CD14-positive monocyte (primary cell): ENCODE measurements at regions not wholly inside any gene's neighbourhood (a gene's known extent, or its start where the extent isn't known, plus 50 kb on each side); places are given as distances from the start of the nearest gene placed in this dataset.

Experiments
- DNase-seq, 3 donors: peaks; one replicate each; pipeline ENCODE4 v3.0.0-alpha.2; 2011 to 2022
- H2AFZ ChIP-seq: 2 replicates; pipeline ENCODE4 v1.6.0; 2012; ENCODE audit warnings: mild to moderate bottlenecking, low read depth, low read length, inconsistent platforms; ENCODE audit not compliant: insufficient read depth, poor library complexity, severe bottlenecking
- H3K27ac ChIP-seq, 2 donors: 1 replicate in 1 of 2; 2 replicates in 1 of 2; pipeline ENCODE4 v1.5.1; 2012 to 2013; ENCODE audit warnings: low read length in 2 of 2, control low read depth in 1 of 2, inconsistent platforms in 1 of 2, low read depth in 1 of 2, mild to moderate bottlenecking in 1 of 2
- H3K27me3 ChIP-seq, 2 donors: one replicate each; pipeline versions ENCODE4 v1.6.0 to v1.6.1; 2011 to 2013; ENCODE audit warnings: low read length in 2 of 2; ENCODE audit not compliant: control insufficient read depth in 2 of 2, insufficient read depth in 2 of 2
- H3K36me3 ChIP-seq, 2 donors: replicated peaks in 1 of 2; 1 replicate in 1 of 2; 2 replicates in 1 of 2; pipeline versions ENCODE4 v1.5.1 to v1.6.1; 2012 to 2013; ENCODE audit warnings: low read length in 2 of 2, control low read depth in 1 of 2, inconsistent platforms in 1 of 2, mild to moderate bottlenecking in 1 of 2; ENCODE audit not compliant: insufficient read depth in 2 of 2, control insufficient read depth in 1 of 2
- H3K4me1 ChIP-seq, 2 donors: 1 replicate in 1 of 2; 2 replicates in 1 of 2; pipeline versions ENCODE4 v1.5.1 to v1.6.1; 2012 to 2013; ENCODE audit warnings: low read length in 2 of 2, control low read depth in 1 of 2, inconsistent platforms in 1 of 2, mild to moderate bottlenecking in 1 of 2, moderate library complexity in 1 of 2; ENCODE audit not compliant: insufficient read depth in 2 of 2, control insufficient read depth in 1 of 2
- H3K4me2 ChIP-seq: replicated peaks from 2 replicates; pipeline ENCODE3; 2012; ENCODE audit warnings: low read length, moderate library complexity, mild to moderate bottlenecking; ENCODE audit not compliant: poor library complexity, severe bottlenecking; ENCODE audit errors: extremely low read depth
- H3K4me3 ChIP-seq, 3 experiments: fragments of 200-600 bp in 1 of 3; sonication (generic) in 1 of 3; replicated peaks in 1 of 3; 1 replicate in 2 of 3; 2 replicates in 1 of 3; pipeline ENCODE4 v1.5.1; 2011 to 2013; ENCODE audit warnings: low read length in 3 of 3, mild to moderate bottlenecking in 3 of 3, control low read depth in 2 of 3, low read depth in 2 of 3, inconsistent platforms in 1 of 3, moderate library complexity in 1 of 3
- H3K79me2 ChIP-seq: 2 replicates; pipeline ENCODE4 v1.6.0; 2012; ENCODE audit warnings: mild to moderate bottlenecking, control low read depth, inconsistent platforms, low read length, moderate library complexity; ENCODE audit not compliant: insufficient read depth
- H3K9ac ChIP-seq: 2 replicates; pipeline ENCODE4 v1.6.0; 2017; ENCODE audit warnings: low read length, mild to moderate bottlenecking; ENCODE audit not compliant: insufficient read depth, poor library complexity, severe bottlenecking
- H3K9me3 ChIP-seq, 2 donors: replicated peaks in 1 of 2; 1 replicate in 1 of 2; 2 replicates in 1 of 2; pipeline versions ENCODE4 v1.5.1 to v1.6.1; 2012 to 2013; ENCODE audit warnings: low read length in 2 of 2, control low read depth in 1 of 2; ENCODE audit not compliant: control insufficient read depth in 1 of 2, insufficient read depth in 1 of 2
- H4K20me1 ChIP-seq: 2 replicates; pipeline ENCODE4 v1.6.0; 2012; ENCODE audit warnings: mild to moderate bottlenecking, low read length, control low read depth, moderate library complexity; ENCODE audit not compliant: insufficient read depth
- H3K27ac Mint-ChIP-seq, 7 donors: one replicate each; pipeline ENCODE4 v1.8.0; 2020; ENCODE audit warnings: mild to moderate bottlenecking in 7 of 7, mixed read lengths in 7 of 7, moderate library complexity in 6 of 7, inconsistent platforms in 2 of 7
- H3K27me3 Mint-ChIP-seq, 3 donors: one replicate each; pipeline ENCODE4 v1.8.0; 2021 to 2022; ENCODE audit warnings: low read depth in 3 of 3, mild to moderate bottlenecking in 3 of 3, mixed read lengths in 3 of 3, moderate library complexity in 3 of 3, inconsistent platforms in 1 of 3
- H3K36me3 Mint-ChIP-seq, 2 donors: one replicate each; pipeline ENCODE4 v1.8.0; 2020; ENCODE audit warnings: mixed read lengths in 2 of 2, inconsistent platforms in 1 of 2, mild to moderate bottlenecking in 1 of 2
- H3K4me1 Mint-ChIP-seq: one replicate; pipeline ENCODE4 v1.8.0; 2020; ENCODE audit warnings: mild to moderate bottlenecking, mixed read lengths
- H3K4me3 Mint-ChIP-seq, 2 donors: one replicate each; pipeline ENCODE4 v1.8.0; 2020; ENCODE audit warnings: mild to moderate bottlenecking in 2 of 2, mixed read lengths in 2 of 2, moderate library complexity in 1 of 2
- H3K9me3 Mint-ChIP-seq, 7 donors: one replicate each; pipeline ENCODE4 v1.8.0; 2020 to 2022; ENCODE audit warnings: mixed read lengths in 7 of 7, mild to moderate bottlenecking in 6 of 7, moderate library complexity in 6 of 7, inconsistent platforms in 2 of 7
- CTCF ChIP-seq: fragments of 200-600 bp; IDR thresholded peaks from one replicate; pipeline ENCODE4 v1.8.0; 2022; ENCODE audit warnings: antibody characterized with exemption, mild to moderate bottlenecking
- WGBS: methylation state at CpG from one replicate; pipeline ENCODE4 v1.1.5; 2013; ENCODE audit warnings: missing lambda C conversion rate; ENCODE audit not compliant: insufficient coverage; 5-methylcytosine and 5-hydroxymethylcytosine counted together
- intact Hi-C, 2 donors: fragments of 100-400 bp; cut with micrococcal nuclease; formaldehyde crosslinking; loops; one replicate each; pipeline versions ENCODE4 v1.15.0 to v1.15.1; 2023

- peak; percentile 5 to 35 (median 15) for DNase-seq
- no peak for TF ChIP-seq CTCF
- H3K79me2 ChIP-seq = no peaks in the 10 kb centered on the region
- peaks cover 39 to 56% of the 10 kb centered on the region in 2 donors for H3K4me1 ChIP-seq
- Mint-ChIP-seq H3K27me3 (peaks cover 2 to 8% (median 3%) of the 10 kb centered on the region in 3 donors), H3K9me3 (peaks cover 10 to 18% (median 14%) of the 10 kb centered on the region in 7 donors), H3K4me1 (peaks cover 47% of the 10 kb centered on the region), H3K36me3 (peaks cover 7 to 9% of the 10 kb centered on the region in 2 donors), H3K27ac (peak overlapping the region; percentile 43 to 95 (median 76)), H3K4me3 (peak overlapping the region in 1 of 2 donors; percentile 1)
- H3K4me2 ChIP-seq = peak overlapping the region; percentile 11
- H2AFZ ChIP-seq = no peak overlapping the region
- peak overlapping the region in 1 of 2 donors; percentile 55 for H3K27ac ChIP-seq
- H3K9ac ChIP-seq = no peak overlapping the region
- H3K4me3 ChIP-seq = peak overlapping the region in 1 of 3 experiments; percentile 3
- H3K9me3 ChIP-seq = peaks cover 5 to 8% of the 10 kb centered on the region in 2 donors
- intact Hi-C loops = no loop called here
- no peaks in the 10 kb centered on the region for H3K27me3 ChIP-seq
- H4K20me1 ChIP-seq = no peaks in the 10 kb centered on the region
- H3K36me3 ChIP-seq = no peaks in the 10 kb centered on the region
These were observed 71.0 kb upstream of the CD55 start for GRCh38 chr1:207250431-207250830.

- Histone ChIP-seq H2AFZ (no peak overlapping the region), H3K27ac (peak overlapping the region in 1 of 2 donors; percentile 55), H3K9me3 (peaks cover 5 to 11% of the 10 kb centered on the region in 2 donors), H3K9ac (no peak overlapping the region), H3K36me3 (no peaks in the 10 kb centered on the region), H4K20me1 (no peaks in the 10 kb centered on the region), H3K4me3 (no peak overlapping the region), H3K4me1 (peaks cover 37 to 49% of the 10 kb centered on the region in 2 donors), H3K4me2 (no peak overlapping the region), H3K79me2 (no peaks in the 10 kb centered on the region), H3K27me3 (no peaks in the 10 kb centered on the region)
- no CpG with 5 or more reads among the region's 1 CpG for WGBS
- no peak for DNase-seq
- H3K4me3 Mint-ChIP-seq = no peak overlapping the region
- peaks cover 7 to 9% of the 10 kb centered on the region in 2 donors for H3K36me3 Mint-ChIP-seq
- peak overlapping the region in 3 of 7 donors; percentile 13 to 81 (median 74) for H3K27ac Mint-ChIP-seq
- TF ChIP-seq CTCF = no peak
- intact Hi-C loops = no loop called here
- peaks cover 46% of the 10 kb centered on the region for H3K4me1 Mint-ChIP-seq
- H3K27me3 Mint-ChIP-seq = peaks cover 2 to 8% (median 3%) of the 10 kb centered on the region in 3 donors
- peaks cover 12 to 24% (median 17%) of the 10 kb centered on the region in 7 donors for H3K9me3 Mint-ChIP-seq
These were observed 70.4 kb upstream of the CD55 start for GRCh38 chr1:207251066-207251465.
